GM11168 (cell line): ENCODE measurements at regions not wholly inside any gene's neighbourhood (a gene's known extent, or its start where the extent isn't known, plus 50 kb on each side); places are given as distances from the start of the nearest gene placed in this dataset.

Experiments
- in situ Hi-C: fragments of 300-500 bp; cut with MboI; formaldehyde crosslinking; loops from one replicate; pipeline ENCODE4 v1.12.0; 2022; ENCODE audit warnings: low sequenced_read_pairs; ENCODE audit not compliant: unreplicated experiment

DNA sequence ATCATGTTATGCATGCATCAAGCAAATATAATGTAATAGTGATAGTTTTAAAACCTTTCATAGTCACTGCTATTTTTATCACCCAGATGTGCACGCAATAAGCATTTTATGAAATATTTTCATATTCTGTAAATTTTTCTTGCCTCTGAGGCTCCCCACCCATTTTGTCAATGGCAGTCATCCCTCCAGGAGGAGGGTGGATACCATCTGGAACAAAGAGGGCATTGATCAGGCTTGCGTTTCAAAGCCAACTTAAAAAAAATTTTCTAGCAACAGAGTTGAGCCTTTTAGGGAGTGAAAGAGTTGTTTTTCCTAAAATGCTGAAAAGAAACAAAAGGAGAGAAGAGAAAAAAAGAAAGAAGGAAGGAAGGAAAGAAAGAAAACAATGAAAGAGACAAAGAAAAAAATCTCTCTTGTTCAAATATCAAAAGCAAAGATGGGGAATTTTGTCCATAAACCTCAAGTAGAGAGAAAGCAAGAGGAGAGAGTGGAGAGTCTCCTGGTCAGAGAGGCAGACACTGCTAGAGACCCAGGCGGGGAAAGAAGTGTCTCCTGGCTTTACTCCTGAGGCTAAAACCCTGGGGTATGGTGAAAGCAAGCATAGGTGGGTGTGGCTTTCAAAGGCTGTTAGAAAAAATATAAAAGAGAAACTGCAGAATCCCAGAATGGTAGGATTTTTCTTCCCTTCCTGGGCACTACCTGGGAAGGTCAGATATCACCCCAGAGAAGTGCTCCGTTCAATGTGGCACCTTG is 63.6 kb upstream of the KLF12 start:
- in situ Hi-C loops = no loop called here

DNA sequence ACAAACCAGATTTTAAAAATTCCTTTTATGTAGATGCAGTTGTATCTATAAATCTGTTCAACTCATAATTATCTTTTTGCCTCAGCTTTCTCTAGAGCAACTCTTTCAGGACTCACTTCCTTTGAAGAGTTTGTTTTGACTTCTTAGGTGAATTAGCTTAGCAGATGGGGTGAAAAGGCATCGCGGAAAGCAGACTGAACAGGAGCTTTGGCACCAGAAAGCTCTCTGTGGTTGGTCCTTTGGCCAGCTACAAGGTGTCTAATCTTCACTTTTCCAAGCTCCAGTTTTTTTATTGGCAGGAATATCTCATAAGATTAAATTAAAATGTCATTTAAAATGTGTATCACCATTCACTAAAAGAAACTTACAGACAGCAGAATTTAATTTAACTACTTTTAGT is 60.6 kb upstream of the KLF12 start:
- in situ Hi-C loops = no loop called here

- in situ Hi-C loops = no loop called here
These were observed 59.2 kb upstream of the KLF12 start for GRCh38 chr13:74193391-74193790.

DNA sequence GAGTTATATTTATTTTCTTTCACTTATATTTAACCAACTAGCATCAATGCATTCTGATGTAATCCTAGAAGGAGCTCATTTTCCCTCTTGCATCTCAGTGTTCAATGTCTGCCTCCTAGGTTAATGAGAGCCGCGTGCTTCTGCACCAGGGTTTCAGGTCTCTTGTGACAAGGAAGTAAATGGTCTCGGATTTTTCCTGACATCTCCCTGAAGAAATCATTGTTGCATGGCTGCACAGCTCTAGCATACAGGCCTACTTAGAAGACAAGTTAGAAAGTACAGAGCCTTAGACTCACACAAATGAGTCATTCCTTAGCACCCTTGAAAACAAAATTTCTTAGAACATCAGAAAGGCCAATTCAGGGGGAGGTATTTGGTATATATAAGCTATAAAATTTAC is 57.2 kb upstream of the KLF12 start:
- in situ Hi-C loops = no loop called here

- in situ Hi-C loops = no loop called here
These were observed 56.8 kb upstream of the KLF12 start for GRCh38 chr13:74190999-74191398.

DNA sequence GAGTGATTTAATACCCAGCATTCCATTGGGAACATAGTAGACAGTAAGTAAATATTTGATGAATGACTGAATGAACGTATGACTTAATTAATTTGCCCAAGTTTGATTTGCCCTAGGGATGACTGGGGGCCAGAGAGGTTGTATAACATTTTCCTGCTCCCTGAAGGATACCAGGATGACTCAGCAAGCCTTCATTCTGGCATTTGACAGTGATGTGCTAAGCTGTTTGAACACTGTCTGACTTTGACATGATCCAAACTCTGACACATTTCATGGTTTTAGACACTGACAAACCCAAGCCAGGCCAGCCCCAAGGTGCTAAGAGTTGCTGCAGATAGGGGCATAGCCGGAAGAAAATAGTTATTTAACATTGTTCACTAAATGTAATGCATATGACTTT is 53.4 kb upstream of the KLF12 start:
- in situ Hi-C loops = no loop called here

GRCh38 chr13:74184283-74184682 is 50.1 kb upstream of the KLF12 start:
- in situ Hi-C loops = no loop called here
